ENCODE measurements at regions not wholly inside any gene's neighbourhood (a gene's known extent, or its start where the extent isn't known, plus 50 kb on each side); places are given as distances from the start of the nearest gene placed in this dataset.
A peak's percentile ranks its signal among the peaks of the same experiment; 100 is the strongest.

DNA sequence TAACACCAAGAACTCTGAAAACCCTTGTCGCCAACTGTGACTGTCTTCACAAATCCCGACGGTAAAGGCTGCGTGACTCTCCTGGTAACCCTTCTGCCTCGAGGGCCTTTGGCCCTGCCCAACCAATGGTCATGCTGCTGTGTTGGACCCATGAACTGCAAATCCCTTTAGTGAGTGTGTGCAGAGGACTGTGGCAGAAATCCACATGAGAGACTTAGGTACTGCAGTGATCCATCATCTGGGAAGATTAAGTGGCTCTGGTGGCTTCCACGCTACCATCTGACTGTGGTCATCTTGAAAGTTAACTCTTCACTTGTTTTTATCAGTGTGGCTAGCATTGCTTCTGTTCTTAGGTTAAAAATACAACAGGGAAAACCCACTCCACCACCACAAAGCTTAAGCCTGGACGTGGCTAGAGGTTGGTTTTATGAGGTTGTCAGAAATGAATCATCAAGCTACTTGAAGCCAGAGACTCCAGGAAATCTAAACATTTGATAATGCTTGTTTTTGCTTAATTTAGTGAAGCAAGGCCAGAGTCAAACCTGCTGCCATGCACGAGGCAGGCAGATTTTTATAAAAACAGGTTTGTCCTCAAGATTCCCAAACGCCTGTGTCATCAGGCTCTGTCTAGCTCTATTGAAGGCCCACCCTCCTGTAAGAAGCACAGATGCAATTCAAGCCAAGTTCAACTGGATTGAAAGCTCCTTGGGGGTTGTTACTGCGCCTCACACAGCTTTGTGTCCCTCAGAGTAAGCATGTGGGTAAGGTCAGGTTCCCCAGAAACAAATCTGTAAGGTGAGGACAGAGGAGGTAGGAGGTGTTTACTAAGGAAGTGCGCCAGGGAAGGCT lies 52.7 kb upstream of the ERCC6L2 start:
- no peak for DNase-seq

DNA sequence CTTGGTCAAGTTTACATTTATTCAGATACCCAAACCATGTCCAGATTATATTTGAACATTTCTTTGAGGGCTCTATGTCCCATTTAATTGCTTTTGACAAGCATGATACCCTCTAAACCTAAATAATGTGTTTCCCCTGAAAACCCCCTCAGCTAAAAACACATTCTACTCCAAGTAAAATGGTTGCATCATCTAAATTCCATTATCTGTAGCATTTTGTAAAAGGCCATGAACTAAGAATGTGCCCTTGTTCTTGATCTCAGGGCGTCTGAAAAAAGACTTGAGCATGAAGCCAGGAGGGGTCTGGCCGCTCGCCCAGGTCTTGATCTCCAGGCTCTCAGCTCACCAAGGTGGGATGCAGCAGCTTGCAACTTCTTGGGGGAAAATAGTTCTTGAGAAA lies 53.5 kb upstream of the ERCC6L2 start:
- no peak for DNase-seq

DNA sequence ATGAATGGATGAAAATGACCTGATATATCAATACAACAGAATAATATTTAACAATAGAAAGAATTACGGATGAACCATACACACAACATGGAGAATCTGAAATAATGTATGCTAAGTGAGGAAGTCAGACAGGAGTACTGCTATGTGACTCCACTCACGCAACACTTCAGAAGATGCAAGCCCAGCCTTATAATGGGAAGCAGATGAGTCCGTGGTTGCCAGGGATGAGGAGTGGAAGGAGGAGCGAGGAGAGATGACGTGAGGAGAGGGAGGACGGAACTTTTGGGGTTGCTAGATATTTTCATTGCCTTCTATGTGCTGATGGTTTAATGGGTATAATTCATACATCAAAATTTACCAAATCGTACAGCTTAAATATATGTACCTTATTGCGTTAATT lies 55.4 kb upstream of the ERCC6L2 start:
- peak; percentile 59 for DNase-seq

DNA sequence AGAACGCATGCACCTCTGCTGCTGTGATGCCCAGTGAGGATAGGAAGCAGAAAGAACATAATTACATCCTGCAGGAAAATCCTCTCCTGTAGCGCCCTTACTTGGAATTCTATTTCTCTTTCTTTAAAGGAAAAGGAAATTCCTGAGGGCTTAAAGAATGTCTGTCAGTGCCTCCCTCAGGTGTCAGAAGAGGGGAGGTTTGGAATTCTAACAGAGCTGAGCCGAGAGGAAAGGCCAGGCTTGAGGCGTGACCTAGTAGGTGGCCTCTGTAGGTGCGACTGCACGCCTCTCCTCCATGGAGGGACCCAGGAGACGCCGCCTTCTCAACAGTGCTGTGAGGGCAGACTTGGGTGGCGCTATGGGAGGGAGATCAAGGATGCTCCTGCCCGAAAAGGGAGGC lies 55.9 kb upstream of the ERCC6L2 start:
- DNase-seq, result no peak

GRCh38 chr9:95817205-95817604 lies 58.3 kb upstream of the ERCC6L2 start:
- no peak for DNase-seq

DNA sequence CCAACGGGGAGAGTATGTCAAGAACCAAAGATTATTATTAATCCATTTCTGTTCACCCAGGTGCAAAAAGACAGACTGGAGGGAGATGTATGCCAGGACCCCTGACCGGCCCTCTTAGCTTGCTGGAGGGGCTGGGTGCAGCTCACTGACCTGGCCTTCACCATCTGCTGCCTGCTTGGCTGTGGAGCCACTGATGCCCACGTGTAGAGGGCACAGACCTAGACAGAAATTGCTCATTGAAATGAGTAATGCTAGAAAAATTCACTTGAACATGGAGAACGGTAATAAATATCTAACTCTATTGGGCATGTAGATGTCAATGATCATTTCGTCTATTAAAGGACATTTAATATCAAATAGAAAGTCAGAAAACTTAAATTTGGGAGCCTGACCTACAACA lies 58.8 kb upstream of the ERCC6L2 start:
- no peak for DNase-seq

- DNase-seq, result no peak
These were observed 59.5 kb upstream of the ERCC6L2 start for GRCh38 chr9:95815961-95816360.

DNA sequence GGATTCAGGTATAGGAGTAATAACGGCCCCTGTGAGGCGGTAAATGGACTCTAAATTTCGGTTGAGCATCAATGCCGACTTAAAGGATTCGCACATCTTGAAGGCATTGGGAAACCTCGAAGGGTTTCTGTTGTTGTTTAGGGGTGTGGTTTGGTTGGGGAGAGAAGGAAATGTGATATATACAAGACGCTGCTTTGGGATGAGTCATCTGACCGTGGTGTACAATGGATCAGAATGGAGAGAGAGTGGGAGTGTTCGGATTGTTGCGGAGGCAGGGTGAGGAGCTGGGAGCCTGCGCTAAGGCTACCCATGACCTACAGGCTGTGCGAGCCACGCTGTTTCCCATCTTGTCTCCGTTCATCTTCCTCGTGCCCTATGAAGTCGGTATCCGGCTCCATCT lies 60.4 kb upstream of the ERCC6L2 start:
- DNase-seq, result no peak

DNA sequence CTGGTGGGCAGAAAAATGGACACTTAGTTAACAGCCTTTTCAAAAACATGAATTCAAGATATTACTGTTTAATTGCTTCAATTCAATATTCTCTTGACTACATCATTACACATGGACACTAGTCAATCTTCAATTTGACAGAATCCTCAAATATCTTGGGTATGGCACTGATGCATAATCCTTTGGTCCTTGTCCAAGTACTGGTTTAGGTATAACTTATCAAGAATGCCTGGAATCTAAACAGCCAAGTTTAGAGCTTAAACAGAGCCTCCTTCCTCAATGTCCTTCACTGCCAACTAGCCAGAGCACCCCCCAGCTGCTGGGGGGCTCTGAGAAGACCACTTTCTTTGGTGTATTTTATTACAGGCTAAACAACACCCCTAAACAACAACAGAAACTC lies 61.6 kb upstream of the ERCC6L2 start:
- DNase-seq, result no peak

DNA sequence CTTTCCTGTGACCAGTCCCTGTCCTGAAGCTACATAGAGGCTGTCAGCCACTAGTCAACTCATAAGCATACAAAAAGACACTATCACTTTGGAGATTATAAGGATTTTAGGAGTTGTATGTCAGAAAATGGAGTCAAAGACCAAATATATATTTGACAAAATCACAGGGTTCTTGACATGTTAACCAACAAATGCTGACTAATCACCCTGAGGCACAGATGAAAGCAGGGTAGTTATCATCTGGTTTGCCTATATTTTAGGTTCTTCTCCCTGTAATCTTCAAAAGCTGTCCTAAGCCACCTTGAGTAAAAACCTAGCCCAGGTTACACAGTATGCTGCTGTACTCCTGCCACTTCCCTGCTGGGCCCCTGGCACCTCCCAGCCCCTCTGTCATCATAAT lies 64.7 kb upstream of the ERCC6L2 start:
- no peak for DNase-seq

GRCh38 chr9:95810133-95810532 lies 65.4 kb upstream of the ERCC6L2 start:
- no peak for DNase-seq

GRCh38 chr9:95809686-95810085 lies 65.8 kb upstream of the ERCC6L2 start:
- DNase-seq, result no peak

DNA sequence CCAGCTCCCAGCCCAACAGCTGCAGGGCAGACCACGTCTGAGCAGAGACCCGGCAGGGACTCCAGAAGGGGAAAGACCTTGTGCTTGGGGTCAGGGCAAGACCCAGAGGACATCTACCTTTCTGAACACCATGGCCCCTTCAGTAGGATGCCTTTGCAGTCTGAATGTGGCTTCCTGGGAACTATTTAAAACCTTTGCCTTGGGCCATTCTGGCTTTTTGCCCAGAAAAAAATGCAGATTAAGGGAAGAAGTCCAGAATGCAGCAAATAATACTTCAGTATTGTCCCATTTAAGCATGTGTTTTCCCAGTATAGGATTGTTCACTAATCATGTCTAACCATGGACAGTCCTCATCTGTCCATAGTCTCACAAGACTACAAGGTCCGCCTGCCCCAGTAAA lies 67.5 kb upstream of the ERCC6L2 start:
- DNase-seq, result no peak

DNA sequence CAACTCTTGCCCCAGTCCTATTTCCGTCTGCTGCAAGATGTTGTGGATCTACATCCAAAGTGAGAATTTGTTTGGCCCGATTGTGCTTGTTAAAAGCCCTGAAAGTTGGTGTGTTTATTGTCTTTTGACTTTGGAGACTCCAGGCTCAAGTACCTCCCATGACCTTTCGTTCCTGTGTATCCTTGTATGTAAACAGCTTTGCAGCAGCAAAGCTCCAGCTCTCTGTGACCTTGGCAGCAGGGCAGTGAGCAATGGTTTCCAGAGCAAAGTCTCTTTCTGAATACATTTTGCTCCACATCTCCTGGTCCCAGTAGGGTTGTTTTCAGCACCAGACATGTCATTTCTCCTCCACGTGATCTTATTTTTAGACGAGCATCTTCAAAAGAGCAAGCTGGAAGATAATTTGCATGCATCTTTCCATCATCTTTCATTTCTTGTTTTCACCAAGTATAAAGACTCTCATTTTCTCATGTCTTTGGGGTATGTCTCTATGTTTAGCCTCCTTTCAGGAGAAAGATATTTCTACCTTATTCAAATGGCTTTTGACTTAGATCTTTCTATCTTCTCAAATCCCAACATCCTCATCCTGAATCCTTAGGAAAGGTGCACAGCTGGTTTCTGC lies 68.1 kb upstream of the ERCC6L2 start:
- DNase-seq, result no peak

DNA sequence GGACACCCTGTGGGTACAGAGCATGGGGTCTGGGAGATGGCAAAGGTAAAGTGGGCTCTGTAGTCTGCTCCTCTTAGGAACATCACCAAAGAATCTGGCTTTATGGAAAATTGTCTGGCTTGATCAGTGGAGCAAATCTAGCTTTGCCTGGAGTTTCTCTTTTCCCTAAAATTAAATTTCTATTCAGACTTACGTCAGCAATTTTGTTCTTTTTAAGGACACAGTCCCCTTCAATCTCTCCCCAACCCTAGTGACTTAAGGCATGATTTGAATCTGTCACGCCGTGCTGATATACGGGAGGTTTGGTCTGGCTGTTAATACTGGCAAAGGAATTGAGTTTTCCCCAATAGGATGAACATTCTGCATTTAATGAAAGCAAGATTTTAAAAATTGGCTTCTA lies 72.3 kb upstream of the ERCC6L2 start:
- no peak for DNase-seq

DNA sequence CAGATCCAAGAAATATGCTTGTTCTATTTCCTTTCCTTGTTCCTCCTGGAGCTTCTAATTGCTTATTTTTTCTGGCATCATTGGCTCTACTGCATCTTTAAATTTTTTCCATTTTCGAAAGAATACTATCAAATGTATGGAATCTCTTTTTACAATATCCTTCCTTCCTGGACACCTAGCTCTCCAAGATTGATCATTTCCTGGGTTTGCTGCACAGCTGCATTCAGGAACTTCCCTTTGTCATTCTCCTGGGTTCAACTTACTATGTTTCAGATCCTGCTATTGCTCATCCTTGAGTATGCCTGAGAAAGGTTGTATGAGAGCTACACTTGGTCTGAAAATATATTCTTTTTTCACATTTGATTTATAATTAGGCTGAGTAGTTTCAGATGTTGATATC lies 73.7 kb upstream of the ERCC6L2 start:
- no peak for DNase-seq

DNA sequence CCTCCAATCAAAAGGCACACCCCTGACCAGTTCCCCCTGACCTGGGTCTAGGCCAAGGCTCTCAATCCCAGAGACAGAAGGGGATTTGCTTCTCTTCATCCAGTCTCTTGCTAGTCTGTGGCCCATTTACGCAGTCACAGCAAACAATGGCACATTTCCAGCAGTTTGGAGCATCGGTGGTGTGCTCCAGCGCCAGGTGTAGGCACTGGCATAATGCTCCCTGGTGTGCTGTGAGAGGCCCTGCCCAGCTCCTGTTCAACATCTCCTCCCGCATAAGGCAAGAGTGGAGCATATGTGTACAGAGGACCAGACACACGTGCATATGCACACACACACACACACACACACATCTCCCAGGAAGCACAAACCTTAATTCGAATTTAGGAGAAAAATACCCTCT lies 79.5 kb upstream of the ERCC6L2 start:
- DNase-seq, result no peak

DNA sequence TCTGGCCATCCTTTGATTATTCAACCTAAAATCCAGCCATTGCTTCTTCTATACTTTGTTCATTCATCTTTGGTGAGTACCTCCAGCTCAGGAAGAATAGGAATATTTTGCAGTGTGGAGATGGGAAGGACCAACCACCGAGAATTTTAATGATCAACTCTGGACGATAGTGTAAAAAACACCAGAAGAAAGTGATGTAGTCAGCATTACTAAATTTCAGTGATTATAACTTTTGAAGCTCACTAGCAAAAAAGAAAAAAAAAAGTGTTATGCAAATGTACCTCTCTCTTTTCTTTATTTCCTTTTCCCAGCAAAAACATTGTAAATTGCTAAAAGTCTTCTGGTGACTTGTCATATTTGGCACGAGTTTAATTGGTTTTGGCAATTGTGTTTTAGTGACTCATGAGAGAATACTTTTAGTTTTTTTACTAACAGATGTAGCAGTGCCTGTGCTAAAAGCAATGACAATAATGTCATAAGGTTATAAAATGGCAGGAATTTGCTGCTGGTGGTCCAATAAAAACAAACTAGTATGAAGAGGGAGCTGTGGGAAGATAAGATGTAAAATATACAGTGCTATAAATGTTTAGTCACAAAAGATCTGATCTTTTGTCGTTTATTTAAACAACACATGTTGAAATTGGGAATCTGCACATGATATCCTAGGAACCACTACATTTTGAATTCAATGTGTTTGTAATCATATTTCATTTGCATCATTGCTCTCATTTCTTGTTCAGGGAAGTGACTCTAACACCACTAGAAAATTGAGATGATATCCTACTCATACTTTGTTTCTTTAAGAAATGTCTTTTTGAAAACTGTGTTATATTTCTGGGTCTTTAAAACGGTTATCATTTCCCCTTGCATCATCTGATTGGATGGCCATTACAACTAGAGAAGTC lies 81.3 kb upstream of the ERCC6L2 start:
- peak; percentile 71 for DNase-seq

GRCh38 chr9:95791695-95792094 lies 83.8 kb upstream of the ERCC6L2 start:
- no peak for DNase-seq

- no peak for DNase-seq
These were observed 84.2 kb upstream of the ERCC6L2 start for GRCh38 chr9:95791286-95791685.

- DNase-seq, result no peak
These were observed 86.9 kb upstream of the ERCC6L2 start for GRCh38 chr9:95788521-95788991.

DNA sequence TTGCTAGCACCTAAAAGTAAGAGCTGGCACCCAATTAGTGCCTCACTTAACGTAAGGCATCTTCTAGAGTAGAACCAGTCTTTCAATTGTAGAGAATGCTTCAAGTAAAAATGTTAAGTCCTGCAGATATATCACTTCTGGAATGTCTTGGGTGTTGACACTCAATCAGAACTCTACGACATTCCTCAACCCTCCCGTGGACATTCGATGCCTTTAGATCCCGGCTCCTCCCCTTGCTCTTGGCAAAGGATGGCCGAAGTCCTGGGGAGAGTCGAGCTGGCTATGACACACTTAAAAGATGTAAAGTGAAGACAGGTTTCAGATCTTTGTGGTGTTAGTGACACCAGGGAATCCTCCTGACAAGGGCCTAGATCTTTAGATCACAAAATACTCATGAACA lies 87.5 kb upstream of the ERCC6L2 start:
- DNase-seq, result no peak

DNA sequence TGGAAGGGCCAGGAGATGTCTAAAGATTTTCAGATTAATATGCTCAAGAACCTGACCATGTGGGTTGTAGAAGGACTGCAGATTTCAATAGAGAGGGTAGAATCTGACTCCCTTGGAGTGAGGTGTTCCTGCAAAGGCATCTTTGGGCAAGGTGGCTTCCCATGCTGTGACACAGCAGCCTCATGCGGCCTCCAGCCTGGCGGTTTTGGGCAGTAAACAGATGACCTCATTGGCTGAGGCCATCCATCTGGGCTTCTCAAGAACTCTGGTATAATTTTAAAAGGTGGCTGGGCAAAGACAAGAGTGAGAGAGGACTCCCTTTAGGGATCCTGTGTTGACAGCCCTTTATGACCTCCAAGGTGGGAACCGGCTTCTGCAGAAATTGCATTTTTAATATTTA lies 90.3 kb upstream of the ERCC6L2 start:
- DNase-seq, result no peak

Measured in skin of body (tissue), 1 donor.